HL-60 (cell line): ENCODE measurements at regions not wholly inside any gene's neighbourhood (a gene's known extent, or its start where the extent isn't known, plus 50 kb on each side); places are given as distances from the start of the nearest gene placed in this dataset.

Experiments used
- CTCF ChIP-seq: IDR thresholded peaks from one replicate; pipeline ENCODE4 v1.5.1; 2011; ENCODE audit warnings: low read length, control low read depth, inconsistent platforms; ENCODE audit not compliant: insufficient read depth
- POLR2AphosphoS5 ChIP-seq: IDR thresholded peaks from 2 replicates; pipeline ENCODE4 v1.6.1; 2012; ENCODE audit warnings: low read depth

DNA sequence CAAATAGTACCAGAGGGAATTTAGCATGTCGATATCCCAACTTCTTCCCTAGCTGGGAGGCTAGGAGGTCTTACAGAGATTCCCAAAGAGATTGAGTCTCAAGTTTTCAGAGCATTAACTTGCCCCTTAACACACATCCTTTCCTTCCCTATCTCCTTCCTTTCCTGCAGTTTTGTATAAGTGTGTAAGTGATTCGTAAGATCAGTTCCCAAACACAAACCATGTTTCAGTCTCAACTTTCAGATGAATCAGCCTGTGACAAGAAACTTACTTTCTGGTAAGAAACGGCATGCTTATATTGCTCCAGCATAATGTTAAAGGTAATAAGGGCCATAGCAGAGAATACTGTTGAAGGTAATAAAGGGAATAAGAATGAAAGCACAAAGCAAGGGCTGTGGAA lies 472.2 kb downstream of the LIG4 start:
- TF ChIP-seq CTCF (no peak), POLR2AphosphoS5 (no peak)
